Astrocyte of the spinal cord (primary cell): ENCODE measurements at regions not wholly inside any gene's neighbourhood (a gene's known extent, or its start where the extent isn't known, plus 50 kb on each side); places are given as distances from the start of the nearest gene placed in this dataset.

Experiments used
- DNase-seq: peaks from one replicate; pipeline ENCODE4 v3.0.0; 2011; ENCODE audit warnings: low read depth, low spot score
- H3K4me3 ChIP-seq: 2 replicates; pipeline ENCODE4 v1.5.1; 2011; ENCODE audit warnings: low read depth, mild to moderate bottlenecking, low read length, moderate library complexity
- in situ Hi-C: cut with HindIII; loops from 2 replicates; pipeline ENCODE4 v1.10.0; 2017; ENCODE audit warnings: low sequenced_read_pairs
- TF ChIP-seq, protein P1 (sequence below): IDR thresholded peaks from 2 replicates; pipeline ENCODE4 v1.5.1; 2012; ENCODE audit warnings: low read depth, mild to moderate bottlenecking, low read length, inconsistent platforms

DNA sequence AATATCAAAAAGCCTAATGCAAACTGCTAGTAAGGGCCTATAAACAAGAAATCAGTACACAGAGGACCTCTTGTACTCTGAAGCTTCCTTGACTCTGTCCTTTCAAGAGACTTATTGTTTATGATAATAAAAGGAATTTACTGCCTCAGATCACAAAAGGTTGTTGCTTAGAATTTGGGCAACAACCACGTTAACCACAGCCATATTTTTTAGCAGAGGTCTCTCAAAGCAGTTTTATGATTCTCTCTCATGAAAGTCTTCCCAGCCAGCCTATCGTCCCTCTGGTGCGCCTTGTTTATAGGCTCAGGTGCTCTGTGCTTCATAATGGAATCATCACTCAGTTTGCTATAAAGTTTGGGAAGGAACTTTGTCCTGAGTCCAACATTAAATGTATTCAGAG, 270.6 kb downstream of the RCHY1 start:
- no peak for DNase-seq
- in situ Hi-C loops: no loop called here

DNA sequence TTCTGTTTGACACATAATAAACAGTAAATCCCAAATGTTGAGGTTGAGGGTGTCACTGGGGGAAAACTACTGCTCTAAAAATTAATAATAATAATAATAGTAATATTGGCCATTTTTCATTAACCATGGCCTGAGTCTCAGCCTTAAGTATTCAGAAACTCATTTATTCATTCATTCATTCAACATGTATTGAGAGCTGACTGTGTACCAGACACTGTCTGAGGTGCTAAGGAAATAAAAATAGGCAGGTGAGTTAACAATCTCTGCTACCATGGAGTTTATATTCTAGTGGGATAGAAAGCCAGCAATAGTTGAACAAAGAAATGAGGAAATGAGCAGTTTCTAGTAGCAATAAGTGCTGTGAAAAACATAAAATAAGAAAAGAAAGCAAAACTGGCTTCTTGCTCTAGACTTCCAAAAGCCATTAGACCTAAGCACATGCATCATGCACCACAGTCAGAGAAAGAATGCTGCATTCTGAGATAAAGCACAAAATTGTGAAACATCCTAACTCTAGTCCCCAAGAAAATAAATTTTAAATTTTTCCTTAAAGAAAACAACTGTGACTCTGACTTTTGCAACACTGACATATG, 278.7 kb downstream of the RCHY1 start:
- no peak for DNase-seq
- no peak overlapping the region for H3K4me3 ChIP-seq
- TF ChIP-seq, protein P1, sequence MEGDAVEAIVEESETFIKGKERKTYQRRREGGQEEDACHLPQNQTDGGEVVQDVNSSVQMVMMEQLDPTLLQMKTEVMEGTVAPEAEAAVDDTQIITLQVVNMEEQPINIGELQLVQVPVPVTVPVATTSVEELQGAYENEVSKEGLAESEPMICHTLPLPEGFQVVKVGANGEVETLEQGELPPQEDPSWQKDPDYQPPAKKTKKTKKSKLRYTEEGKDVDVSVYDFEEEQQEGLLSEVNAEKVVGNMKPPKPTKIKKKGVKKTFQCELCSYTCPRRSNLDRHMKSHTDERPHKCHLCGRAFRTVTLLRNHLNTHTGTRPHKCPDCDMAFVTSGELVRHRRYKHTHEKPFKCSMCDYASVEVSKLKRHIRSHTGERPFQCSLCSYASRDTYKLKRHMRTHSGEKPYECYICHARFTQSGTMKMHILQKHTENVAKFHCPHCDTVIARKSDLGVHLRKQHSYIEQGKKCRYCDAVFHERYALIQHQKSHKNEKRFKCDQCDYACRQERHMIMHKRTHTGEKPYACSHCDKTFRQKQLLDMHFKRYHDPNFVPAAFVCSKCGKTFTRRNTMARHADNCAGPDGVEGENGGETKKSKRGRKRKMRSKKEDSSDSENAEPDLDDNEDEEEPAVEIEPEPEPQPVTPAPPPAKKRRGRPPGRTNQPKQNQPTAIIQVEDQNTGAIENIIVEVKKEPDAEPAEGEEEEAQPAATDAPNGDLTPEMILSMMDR: no peak
- in situ Hi-C loops: no loop called here

More for the DNA sequence above, 270.6 kb downstream of the RCHY1 start:
- TF ChIP-seq, protein P1: no peak
- H3K4me3 ChIP-seq: no peak overlapping the region

DNA sequence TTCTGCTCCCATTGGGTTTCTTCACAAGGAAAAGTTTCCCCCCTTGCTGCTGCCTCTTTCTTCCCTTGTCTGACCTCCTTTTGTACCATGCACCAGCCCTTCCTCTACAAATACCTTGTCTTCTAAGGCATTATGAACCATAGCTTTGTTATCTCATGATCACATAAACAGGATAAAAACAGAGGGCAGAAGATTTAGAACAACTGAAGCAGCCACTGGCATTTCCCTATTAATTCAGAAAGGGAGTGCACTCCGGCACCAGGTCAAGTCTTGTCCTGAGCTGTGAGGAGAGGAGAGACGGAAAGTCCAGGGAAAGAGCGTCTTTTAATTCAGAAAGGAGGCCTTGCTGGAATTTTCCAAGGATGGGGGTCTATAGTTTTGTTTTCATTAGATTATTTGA, 281.7 kb downstream of the RCHY1 start:
- no peak overlapping the region for H3K4me3 ChIP-seq
- in situ Hi-C loops: no loop called here
- TF ChIP-seq, protein P1: no peak
- no peak for DNase-seq

DNA sequence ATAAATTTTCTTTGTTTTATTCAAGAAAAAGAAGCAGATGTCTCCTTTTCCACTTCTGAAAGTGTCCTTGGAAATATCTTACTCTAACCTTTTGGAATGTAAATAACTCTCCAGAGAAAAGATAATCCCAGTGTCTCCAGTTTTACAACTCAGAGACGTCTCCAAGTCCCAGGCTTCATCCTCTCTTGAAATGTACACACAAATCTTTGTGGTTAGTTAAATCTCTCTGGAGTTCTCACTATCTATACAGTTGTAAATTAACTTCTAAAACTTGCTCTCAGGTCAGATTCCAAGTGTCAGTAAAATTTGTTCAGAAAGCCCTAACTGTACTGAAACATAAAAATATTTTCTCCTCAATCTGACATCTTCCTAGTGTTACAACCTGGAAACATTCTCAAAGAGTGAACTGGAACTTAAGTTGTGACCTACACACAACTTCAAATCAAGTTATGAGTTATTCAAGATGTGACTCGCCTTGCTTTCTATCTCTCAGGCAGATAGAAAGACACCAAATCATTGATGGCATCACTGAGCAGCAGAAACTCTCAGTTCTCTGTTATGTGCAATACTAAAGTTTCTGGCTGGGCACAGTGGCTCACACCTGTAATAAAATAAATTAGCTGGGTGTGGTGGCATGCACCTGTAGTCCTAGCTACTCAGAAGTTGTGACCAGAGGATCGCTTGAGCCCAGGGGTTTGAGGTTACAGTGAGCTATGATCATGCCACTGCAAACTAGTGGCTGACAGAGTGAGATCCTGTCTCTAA, 284.2 kb downstream of the RCHY1 start:
- DNase-seq: no peak
- in situ Hi-C loops: no loop called here
- H3K4me3 ChIP-seq: no peak overlapping the region
- TF ChIP-seq, protein P1: no peak

DNA sequence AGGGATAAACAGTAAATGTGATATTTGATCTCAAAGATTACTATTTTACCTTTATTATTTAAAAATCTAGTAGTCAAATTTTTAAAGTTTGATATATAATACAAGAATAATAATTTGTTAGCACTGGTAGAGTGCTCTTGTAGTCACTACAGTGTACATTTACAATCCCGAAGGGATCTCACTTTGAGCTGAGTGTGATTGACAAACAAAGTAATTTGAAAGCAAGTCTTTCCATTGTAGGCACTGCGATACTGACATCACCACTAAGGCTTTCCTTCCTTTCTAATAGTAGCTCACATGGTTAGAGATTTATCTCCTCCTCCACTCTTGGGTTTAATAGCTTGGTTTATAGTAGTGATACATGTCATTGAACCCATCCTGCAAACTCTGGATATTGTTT, 280.6 kb downstream of the PARM1 start:
- DNase-seq: no peak
- H3K4me3 ChIP-seq: no peak overlapping the region
- in situ Hi-C loops: no loop called here
- TF ChIP-seq, protein P1: no peak

DNA sequence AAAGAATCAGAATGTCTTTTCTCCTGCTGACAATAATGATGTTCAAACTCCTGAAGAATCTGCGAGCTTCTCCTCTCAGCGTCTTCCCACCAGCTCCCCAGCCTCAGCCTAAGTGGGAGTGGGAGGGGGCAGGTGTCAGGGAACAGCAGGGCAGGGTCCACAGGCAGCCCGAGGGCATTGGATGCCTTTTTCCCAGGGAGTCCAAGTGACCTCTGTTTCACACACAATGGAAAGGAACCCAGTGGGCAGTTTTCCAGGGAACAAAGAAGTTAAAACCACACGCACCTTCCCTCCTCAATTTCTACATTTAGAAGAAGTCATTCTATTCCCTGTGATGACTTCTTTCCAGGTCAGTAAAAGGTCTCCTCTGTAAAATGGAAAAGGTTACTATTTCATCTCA, 278.5 kb downstream of the PARM1 start:
- H3K4me3 ChIP-seq: no peak overlapping the region
- TF ChIP-seq, protein P1: no peak
- in situ Hi-C loops: no loop called here
- DNase-seq: no peak
